ENCODE measurements at regions not wholly inside any gene's neighbourhood (a gene's known extent, or its start where the extent isn't known, plus 50 kb on each side); places are given as distances from the start of the nearest gene placed in this dataset.
"Not testable (repeated sequence)": the region's sequence is repeated elsewhere in the genome, so short reads cannot be mapped to it uniquely, and the experiment has no call there.

- no peak for DNase-seq (ENCODE audit: low spot score)
These were observed 204.4 kb downstream of the TMX1 start for GRCh38 chr14:51444353-51445000.

- no peak for DNase-seq (ENCODE audit: low spot score)
These were observed 204.9 kb downstream of the TMX1 start for GRCh38 chr14:51445001-51445390.

GRCh38 chr14:51446771-51447170 lies 204.9 kb upstream of the FRMD6 start:
- no peak for DNase-seq (ENCODE audit: low spot score)

GRCh38 chr14:51447411-51447810 lies 204.3 kb upstream of the FRMD6 start:
- no peak for DNase-seq (ENCODE audit: low spot score)

GRCh38 chr14:51448831-51449670 lies 202.7 kb upstream of the FRMD6 start:
- no peak for DNase-seq (ENCODE audit: low spot score)

- DNase-seq (ENCODE audit: low spot score) = no peak
These were observed 202.0 kb upstream of the FRMD6 start for GRCh38 chr14:51449681-51450080.

GRCh38 chr14:51451561-51451960 lies 200.1 kb upstream of the FRMD6 start:
- DNase-seq (ENCODE audit: low spot score) = no peak

- DNase-seq (ENCODE audit: low spot score) = no peak
These were observed 197.8 kb upstream of the FRMD6 start for GRCh38 chr14:51453869-51454268.

- DNase-seq (ENCODE audit: low spot score) = no peak
These were observed 197.4 kb upstream of the FRMD6 start for GRCh38 chr14:51454351-51454750.

- DNase-seq (ENCODE audit: low spot score) = no peak
These were observed 196.5 kb upstream of the FRMD6 start for GRCh38 chr14:51455041-51455835.

- no peak for DNase-seq (ENCODE audit: low spot score)
These were observed 193.7 kb upstream of the FRMD6 start for GRCh38 chr14:51457843-51458562.

- no peak for DNase-seq (ENCODE audit: low spot score)
These were observed 193.2 kb upstream of the FRMD6 start for GRCh38 chr14:51458563-51458955.

GRCh38 chr14:51460011-51460410 lies 191.7 kb upstream of the FRMD6 start:
- no peak for DNase-seq (ENCODE audit: low spot score)

GRCh38 chr14:51462182-51462581 lies 189.5 kb upstream of the FRMD6 start:
- DNase-seq (ENCODE audit: low spot score) = no peak

- no peak for DNase-seq (ENCODE audit: low spot score)
These were observed 189.0 kb upstream of the FRMD6 start for GRCh38 chr14:51462706-51463105.

- no peak for DNase-seq (ENCODE audit: low spot score)
These were observed 188.2 kb upstream of the FRMD6 start for GRCh38 chr14:51463461-51463860.

GRCh38 chr14:51464411-51464810 lies 187.3 kb upstream of the FRMD6 start:
- no peak for DNase-seq (ENCODE audit: low spot score)

- no peak for DNase-seq (ENCODE audit: low spot score)
These were observed 186.2 kb upstream of the FRMD6 start for GRCh38 chr14:51465486-51465885.

GRCh38 chr14:51467392-51467791 lies 184.3 kb upstream of the FRMD6 start:
- not testable (repeated sequence) for DNase-seq (ENCODE audit: low spot score)

- DNase-seq (ENCODE audit: low spot score) = no peak
These were observed 183.2 kb upstream of the FRMD6 start for GRCh38 chr14:51468523-51468922.

GRCh38 chr14:51472881-51473280 lies 178.8 kb upstream of the FRMD6 start:
- DNase-seq (ENCODE audit: low spot score) = no peak

- no peak for DNase-seq (ENCODE audit: low spot score)
These were observed 178.4 kb upstream of the FRMD6 start for GRCh38 chr14:51473351-51473750.
